GM18508 (cell line): ENCODE measurements at regions not wholly inside any gene's neighbourhood (a gene's known extent, or its start where the extent isn't known, plus 50 kb on each side); places are given as distances from the start of the nearest gene placed in this dataset.

Experiments used
- ATAC-seq: cut with Tn5 transposase; IDR thresholded peaks from one replicate; pipeline ENCODE4 v1.9.1; 2021; ENCODE audit warnings: moderate number of reproducible peaks; ENCODE audit not compliant: insufficient read depth, unreplicated experiment

DNA sequence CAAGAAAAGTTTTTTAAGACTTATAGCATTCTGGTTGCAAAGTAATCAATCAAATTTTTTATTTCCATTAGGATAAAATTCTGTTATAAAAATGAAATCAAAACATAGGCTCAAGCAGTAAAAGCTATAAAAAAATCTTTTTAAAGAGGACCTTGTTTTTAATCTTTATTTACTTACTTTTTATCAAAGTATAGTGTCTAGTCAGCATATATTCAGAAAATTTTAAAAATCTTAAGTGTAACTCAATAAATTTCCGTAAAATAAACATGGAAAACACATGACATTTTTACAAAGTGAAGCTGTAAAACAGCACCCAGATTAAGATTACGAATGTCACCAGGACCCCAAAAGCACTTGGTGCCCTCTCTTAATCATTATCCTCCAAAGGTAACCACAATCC, 302.4 kb downstream of the TMEM161B start:
- no peak for ATAC-seq

DNA sequence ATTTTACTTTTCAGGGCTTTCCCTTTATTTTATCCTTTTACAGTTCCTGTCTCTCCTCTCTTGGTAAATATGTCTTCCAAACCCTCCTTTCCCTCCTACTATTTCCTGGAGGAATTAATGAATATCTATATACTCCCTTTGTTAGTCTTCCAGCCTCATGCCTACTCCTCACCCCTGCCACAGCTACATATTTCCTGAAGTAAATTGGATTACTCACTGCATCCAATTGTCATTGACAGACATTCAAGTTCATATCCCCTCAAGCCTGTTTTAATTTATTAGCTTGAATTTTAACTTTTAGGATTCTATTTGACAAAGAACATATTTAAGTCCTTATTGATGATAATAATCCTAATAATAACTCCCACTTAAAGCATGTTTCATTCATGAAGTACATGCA, 314.5 kb downstream of the TMEM161B start:
- ATAC-seq: no peak

DNA sequence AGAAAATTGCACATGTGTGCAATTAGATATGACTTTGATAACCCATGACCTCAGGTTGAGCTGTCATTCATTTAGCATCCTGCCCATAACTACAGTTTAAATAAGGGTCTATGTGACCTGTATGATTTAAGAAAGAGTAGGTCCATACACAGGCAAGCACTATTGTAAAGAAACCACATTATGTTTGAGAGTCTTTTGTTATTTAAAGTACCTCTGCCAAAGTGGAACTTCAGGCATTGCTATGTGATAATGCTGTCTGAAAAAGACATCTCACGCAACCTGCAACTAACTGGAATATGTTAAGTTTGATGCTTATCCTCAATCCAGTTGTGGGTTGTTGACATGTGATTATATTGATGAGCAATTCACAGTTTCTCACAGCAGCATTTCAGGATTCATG, 317.0 kb downstream of the TMEM161B start:
- ATAC-seq: no peak

DNA sequence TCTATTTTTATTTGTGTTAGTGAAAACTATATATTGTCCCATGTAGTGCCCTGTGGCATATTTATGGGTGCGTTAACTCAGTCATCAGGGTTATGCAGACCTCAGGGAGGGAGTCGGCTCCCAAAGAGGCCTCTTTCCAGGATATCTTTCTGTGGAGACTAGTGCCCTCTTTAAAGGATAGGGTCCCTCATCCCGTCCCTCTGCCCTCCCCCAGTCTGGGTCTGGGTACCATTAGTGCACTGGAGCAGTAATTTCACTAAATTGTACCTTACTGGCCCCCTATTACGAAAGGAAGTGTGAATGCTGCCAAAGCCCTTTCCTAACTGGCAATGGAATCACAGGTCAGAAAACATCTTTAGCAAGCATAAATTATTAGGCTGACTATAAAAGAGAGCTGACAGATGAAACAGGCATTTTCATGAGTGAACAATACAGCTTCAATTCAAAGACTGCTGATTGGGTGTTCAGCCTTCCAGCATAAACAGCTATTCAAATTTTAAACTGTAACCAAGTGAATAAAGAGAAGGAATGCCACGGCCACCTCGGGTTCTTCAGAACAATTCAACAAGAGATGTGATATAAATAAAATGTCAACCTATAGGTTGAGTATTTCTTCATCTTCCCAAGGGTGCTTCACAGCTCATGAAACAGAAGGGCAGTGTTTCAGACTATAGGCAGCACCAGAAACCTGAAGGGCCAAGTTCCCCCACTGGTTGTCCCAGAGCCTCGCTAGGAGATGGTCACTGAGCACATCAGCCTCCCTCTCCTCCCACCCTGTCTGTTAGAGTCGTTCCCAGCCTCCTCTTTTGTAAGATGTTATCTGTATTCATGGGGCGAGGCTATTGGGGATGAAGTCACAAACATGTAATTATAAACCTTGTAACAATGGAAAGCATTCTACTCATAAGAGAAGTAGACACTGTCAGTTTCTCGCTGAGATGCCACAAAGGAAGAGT, 318.7 kb downstream of the TMEM161B start:
- no peak for ATAC-seq

DNA sequence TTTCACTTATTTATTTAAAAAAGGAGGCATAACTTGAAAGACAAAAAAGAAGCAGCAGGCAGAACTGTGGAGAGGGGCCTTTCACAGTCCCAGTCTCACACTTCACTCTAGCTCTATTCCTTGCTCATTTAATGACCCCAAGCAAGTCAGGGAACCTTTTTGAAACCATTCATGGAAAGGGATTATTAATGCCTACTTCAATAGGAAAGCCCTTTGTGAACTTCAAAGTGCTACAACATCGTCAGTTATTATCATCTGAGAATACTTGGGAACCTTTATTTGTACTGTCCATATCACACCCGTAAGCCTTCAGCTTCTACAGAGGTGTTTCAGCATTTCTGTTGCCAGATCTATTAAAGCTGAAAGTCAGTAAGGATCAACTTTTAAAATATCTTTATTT, 320.2 kb downstream of the TMEM161B start:
- ATAC-seq: no peak

DNA sequence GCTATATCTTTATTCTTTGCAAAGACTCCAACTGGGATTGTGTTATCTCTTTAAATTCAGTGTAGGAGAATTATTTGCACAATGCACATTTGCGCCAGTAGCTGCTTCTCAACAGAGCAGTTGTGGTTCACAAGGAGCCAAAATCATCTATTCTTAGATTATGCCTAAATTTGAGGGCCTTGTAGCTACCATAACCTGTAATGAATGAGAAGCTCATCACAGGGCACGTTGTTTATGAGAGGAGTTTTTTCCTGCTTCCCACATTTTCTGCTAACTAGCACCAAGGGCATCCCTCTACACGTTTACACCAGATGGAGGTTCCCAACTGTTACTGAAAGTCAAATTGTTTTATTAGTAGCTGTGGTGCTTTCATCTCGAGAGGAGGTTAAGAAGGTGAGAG, 322.4 kb downstream of the TMEM161B start:
- ATAC-seq: no peak

DNA sequence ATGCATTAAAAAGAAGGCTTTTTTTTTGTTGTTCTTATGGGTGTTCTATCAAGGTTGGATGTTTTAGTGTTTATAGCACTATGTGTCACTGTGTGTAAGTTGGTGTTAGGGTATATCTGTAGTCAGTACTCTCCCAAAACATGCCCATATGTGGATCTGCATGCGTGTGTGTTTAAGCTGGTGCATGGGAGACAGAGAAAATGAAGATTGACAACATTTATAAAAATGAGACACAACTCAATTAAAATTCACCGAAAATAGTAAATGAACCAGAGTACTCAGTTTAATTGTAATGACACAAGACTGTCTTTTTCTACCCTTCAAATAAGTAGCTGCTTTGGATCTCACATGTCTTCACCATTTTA, 323.4 kb downstream of the TMEM161B start:
- ATAC-seq: no peak

DNA sequence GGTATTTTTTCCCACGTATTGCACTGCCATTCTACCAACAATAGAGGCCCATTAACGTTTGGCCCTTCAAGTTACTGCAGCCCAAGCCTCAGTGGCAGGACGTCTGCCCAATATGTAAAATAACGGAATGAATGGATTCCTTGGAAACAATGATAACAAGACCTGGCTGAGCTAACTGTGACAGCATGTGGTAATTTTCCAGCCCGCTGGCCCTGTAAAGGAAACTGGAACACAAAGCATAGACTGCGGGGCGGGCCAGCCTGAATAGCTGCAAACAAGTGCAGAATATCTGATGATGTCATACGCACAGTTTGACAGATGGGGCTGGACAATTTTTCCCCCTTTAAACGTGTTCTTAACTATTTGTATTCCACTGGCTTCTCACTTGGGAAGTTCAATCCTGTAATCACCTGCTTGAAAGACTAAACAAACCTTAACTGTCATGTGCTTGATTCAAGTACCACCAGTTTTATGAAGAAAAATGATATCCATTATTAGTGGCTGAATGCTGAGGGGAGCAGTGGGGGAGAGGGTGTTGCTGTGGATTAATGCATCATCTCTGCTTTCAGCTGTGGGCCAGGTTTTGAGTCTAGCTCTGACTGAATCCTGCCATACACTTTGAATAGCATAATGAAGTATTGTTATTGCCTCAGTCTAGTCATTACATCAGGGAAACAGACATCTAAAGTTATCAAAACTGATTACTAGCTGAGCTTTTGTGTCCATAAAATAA, 323.9 kb downstream of the TMEM161B start:
- ATAC-seq: no peak

DNA sequence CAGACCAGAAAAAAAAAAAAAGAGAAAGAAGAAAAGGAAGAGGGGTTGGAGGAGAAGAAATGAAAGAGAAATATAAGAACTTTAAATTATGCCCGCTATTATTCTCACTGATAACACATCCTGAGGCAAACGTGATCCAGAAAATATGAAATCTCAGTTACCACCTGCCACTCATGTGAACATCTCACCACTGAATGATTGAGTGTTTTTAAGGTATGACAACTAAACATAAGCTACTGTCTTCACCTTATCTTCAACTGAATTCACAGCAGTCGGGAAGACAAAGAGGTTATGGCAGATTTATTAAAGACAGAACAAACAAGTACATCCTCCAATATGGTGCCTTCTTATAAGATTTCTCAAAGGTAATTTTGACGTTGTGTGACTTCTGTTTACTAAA, 327.9 kb downstream of the TMEM161B start:
- no peak for ATAC-seq

DNA sequence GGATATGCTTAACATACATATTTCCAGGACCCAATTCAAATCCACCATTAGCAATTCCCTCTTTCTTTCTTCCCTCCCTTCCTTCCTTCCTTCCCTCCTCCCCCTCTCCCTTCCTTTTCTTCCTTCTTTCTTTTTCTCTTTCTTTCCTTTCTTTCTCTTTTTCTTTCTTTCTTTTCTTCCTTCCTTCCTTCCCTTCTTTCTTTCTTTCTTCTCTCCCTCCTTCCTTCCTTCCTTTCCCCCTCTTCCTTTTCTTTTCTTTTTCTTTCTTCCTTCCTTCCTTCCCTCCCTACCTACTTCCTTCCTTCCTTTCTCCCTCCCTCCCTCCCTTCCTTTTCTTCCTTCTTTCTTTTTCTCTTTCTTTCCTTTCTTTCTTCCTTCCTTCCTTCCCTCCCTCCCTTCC, 332.0 kb downstream of the TMEM161B start:
- no peak for ATAC-seq

DNA sequence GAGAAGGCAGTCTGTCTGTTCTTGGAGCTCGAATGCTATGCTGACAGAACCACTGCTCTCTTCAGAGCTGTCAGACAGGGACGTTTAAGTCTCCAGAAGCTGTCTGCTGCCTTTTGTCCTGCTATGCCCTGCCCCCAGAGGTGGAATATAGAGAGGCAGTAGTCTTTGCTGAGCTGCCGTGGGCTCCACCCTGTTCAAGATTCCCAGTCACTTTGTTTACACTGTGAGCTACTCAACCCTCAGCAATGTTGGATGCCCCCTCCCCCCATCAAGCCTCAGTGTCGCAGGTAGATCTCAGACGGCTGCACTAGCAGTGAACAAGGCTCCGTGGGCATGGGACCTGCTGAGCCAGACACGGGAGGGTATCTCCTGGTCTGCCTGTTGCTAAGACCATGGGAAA, 344.2 kb downstream of the TMEM161B start:
- ATAC-seq: no peak

DNA sequence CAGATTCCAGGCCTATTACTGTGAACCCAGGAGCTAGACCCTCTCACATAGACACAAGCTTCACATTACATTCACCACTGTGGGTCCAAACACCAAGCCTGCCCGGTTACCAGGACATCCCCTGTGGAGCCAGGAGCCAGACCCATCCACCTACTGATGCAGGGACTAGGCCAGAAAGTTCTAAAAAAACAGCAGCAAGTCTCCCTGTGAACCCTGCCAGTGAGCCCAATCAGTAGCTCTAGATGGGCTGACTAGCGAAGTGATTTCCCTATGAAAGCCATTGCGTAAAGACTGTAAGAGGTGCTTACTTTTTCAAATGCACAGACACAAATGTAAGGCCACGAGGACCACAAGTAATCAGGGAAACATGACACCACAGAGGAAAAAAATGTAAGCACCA, 352.3 kb downstream of the TMEM161B start:
- ATAC-seq: no peak

DNA sequence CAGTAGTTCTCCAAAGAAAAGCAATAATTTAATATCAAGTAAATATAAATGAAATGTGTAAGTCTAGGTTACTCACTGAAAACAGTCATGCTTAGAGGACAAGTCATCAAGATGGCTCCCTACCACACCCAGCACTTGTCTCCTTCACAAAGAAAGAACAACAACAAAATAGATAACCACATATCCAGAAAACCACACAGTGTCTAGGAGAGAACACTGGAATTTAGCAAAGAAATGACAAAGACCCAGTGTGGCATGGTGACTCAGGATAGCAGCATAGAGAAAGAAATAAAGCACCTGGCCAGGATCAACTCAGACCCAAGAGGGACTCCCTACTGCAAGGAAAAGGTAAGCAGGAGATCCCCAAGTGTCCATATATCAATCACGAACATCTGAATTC, 356.2 kb downstream of the TMEM161B start:
- ATAC-seq: no peak

DNA sequence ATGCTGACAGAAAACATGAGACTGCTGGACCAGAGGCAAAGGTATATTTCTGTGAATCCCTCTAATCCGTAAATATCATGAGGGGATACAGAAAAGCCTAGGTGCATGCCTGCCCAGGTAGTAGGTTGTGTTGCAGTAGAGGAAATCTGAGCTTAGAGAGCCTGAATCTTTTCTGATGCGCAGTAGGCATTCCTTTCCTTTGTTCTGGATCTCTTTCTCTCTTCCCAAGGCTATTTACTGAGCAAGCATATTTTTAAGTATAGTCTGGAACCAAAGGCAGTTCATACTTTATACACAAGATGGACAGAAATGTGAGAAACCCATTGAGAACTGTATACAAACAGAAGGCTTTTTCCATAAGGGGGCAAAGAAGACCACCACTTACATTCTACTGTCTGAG, 359.3 kb downstream of the TMEM161B start:
- ATAC-seq: no peak

DNA sequence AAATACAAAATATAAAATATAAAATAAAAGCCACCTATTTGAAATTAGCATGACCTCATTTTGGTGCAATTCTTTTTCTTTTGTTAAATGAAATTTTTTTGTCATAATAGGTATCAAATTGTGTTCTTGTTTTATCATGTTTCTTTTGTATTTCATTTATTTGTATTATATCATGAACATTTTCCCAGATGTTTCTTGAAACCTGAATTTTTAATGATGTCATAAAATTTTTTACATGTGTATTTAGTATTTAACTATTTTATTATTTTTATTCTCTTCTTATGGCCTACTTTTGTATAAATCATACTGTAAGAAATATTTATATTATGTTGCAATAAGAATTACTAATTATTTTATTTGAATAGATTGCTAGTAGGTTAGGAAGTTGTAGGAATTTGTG, 361.7 kb downstream of the TMEM161B start:
- no peak for ATAC-seq

DNA sequence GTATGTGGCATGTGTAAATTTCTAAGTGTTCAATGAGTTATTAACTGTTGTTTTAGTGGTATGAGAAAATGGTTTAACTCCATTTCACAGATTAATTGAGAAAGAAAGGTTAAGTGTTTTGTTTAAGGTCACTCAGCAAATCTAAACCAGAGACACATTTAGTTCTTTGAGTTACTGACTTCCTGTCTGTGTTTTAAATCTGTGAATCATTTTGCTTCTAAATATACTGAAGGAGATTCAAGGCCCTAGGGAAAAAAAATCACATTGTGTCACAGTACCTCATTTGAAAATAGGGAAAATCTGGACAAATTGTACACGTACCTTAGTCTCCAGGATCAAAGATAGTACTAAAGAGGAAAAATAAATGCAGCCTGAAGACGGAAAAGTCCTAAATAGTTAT, 368.2 kb downstream of the TMEM161B start:
- ATAC-seq: no peak

DNA sequence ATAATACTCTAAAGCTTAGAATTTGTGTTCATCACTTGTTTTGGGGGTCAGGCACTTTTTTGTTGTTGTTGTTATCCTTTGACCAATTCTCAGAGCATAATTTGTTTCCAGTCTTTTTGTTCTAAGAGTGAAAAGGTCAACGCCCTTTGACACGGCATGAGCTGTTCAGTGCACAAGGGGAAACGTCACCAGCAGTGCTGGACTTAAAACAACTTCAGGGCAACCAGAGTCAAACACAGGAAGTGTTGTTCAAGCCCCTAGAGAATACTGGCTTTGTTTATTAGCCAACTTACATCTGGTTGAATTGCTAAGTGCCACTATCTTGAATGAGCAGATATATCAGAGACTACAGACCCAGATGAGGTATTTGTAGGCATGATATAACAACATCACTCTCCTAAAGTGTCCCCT, 368.9 kb downstream of the TMEM161B start:
- no peak for ATAC-seq

DNA sequence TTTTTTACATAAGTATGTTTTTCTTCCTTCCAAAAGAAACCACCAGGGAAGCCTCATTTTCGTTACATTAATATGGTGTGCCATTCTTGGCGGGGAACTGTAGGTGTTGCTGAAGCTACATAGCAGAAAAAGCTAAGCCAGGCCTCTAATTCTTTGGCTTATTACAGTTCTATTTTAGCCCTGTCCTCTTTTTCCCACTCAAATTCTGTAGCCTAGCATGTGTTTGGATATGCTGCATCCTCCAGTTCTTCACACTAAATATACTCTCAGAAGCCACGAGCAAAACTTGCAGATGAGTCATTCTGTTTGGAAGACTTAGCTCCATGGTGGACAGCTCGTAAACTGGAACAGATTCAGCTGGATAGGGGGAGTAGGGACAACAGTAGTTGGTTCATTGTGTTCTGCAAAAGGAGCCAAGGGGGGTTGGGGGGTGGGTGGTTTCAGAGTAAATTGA, 369.4 kb downstream of the TMEM161B start:
- no peak for ATAC-seq

DNA sequence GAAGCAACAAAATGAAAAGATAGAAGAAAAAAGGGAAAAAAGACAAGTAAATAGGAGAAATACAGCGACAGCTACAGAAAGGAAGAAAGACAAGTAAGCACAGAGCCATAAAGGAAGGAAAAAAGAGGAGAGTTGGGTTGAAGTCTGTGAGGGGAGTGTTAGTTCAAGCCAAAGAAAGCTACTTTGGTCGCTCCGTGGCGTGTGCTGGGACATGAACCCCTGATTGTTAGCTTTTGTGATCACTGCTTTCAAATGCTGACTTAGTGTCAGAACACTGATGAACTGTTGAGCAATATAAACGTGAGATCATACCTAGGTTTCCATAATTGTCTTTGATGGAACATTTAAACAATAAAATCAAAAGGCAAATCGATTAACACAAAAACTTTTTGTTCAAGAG, 370.1 kb downstream of the TMEM161B start:
- ATAC-seq: no peak

DNA sequence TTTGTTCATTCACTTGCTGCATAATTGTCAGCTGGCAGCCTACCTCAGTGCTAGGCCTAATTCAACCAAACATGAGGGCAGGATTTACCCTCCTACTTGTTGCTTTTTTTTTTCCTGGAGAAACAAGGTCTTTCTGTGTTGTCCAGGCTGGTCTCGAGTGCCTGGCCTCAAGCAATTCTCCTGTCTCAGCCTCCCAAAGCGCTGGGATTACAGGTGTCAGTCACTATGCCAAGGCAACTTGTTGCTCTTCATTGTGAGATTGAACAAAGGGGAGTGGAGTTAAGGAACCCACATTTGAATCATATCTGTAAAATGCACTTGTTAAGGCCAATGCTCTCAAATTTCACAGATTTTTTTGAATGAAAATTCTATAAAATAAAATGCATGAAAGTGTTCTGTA, 380.5 kb downstream of the TMEM161B start:
- no peak for ATAC-seq

DNA sequence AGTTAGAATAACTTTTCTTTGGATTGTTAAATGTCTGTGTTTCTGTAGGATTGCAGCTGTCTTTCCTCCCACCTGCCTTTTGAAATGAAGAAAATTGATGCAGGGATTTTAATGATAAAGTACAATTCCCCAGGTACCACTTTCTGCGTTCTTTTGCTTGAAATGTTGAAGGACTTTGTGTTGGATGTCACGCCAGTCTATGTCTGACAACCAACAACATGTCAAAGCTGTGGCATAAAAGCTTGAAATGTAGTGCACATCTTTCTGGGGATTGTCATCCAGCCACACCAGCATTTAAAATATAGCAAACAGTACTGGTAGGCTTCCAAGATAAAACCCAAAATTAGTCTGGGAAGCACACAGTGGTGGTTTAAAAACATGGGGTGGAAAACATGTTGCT, 381.4 kb downstream of the TMEM161B start:
- ATAC-seq: no peak

DNA sequence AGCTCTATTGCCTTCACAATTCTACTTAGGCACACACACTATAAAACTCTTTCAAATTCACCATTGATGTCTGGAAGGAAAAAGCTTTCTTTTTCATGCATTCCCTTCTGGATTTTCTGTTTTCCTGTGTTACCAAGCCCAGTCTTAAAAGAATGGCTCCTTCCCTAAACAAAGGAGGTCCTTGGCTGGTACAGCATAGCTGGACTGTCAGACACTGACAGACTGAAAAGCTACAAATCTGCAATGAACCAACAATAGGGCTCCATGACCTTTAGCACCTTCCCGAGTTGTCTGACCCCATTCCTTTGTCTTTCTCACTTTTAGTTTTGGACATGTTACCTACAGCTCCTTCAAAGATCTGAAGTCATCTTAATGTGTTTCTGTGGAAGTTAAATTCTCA, 382.5 kb downstream of the TMEM161B start:
- no peak for ATAC-seq
